Kidney (tissue), 13 donors: ENCODE measurements at regions not wholly inside any gene's neighbourhood (a gene's known extent, or its start where the extent isn't known, plus 50 kb on each side); places are given as distances from the start of the nearest gene placed in this dataset.

Experiments used
- DNase-seq, 5 donors: peaks; one replicate each; pipeline ENCODE4 v3.0.0-alpha.2; 2013 to 2020
- FAIRE-seq: peaks from 2 replicates; lab custom pipeline; 2012; peaks lifted over from hg19 to GRCh38; lab: Jason Lieb, UNC
- H3K27ac ChIP-seq, 2 donors: one replicate each; pipeline ENCODE4 v1.7.0; 2013; ENCODE audit warnings: low read depth in 2 of 2, low read length in 2 of 2, inconsistent platforms in 1 of 2
- H3K27me3 ChIP-seq: one replicate; pipeline ENCODE4 v1.7.1; 2013; ENCODE audit warnings: low read length, inconsistent platforms; ENCODE audit not compliant: control insufficient read depth, insufficient read depth
- H3K36me3 ChIP-seq, 3 donors: one replicate each; pipeline versions ENCODE4 v1.7.0 to v1.7.1; 2013; ENCODE audit warnings: low read length in 3 of 3, control low read depth in 1 of 3, inconsistent platforms in 1 of 3; ENCODE audit not compliant: insufficient read depth in 3 of 3, control insufficient read depth in 2 of 3
- H3K4me1 ChIP-seq, 3 donors: one replicate each; pipeline versions ENCODE4 v1.7.0 to v1.7.1; 2013; ENCODE audit warnings: low read length in 3 of 3, inconsistent platforms in 1 of 3, low read depth in 1 of 3; ENCODE audit not compliant: control insufficient read depth in 2 of 3, insufficient read depth in 2 of 3
- H3K4me3 ChIP-seq, 3 donors: one replicate each; pipeline versions ENCODE4 v1.7.0 to v1.8.1; 2013; ENCODE audit warnings: low read length in 3 of 3, control low read depth in 1 of 3, inconsistent platforms in 1 of 3
- H3K9ac ChIP-seq, 3 donors: one replicate each; pipeline versions ENCODE4 v1.7.0 to v1.7.1; 2013; ENCODE audit warnings: low read length in 3 of 3, control low read depth in 1 of 3, inconsistent platforms in 1 of 3
- H3K9me3 ChIP-seq, 3 donors: one replicate each; pipeline versions ENCODE4 v1.7.0 to v1.7.1; 2013; ENCODE audit warnings: low read length in 3 of 3, control low read depth in 1 of 3, inconsistent platforms in 1 of 3; ENCODE audit not compliant: control insufficient read depth in 2 of 3, insufficient read depth in 1 of 3
- intact Hi-C: fragments of 100-400 bp; cut with DNase I; formaldehyde crosslinking; loops from one replicate; pipeline ENCODE4 v1.11.1; 2022
- TF ChIP-seq, protein P1 (sequence below): IDR thresholded peaks from 3 replicates; pipeline ENCODE4 v1.5.1; 2012; ENCODE audit warnings: mild to moderate bottlenecking, moderate library complexity, borderline replicate concordance; ENCODE audit not compliant: insufficient read depth; ENCODE audit errors: extremely low read depth
- donor health status: control.
- donor health status: control.
- donor health status: control.
- donor health status: control.
- donor health status: control.
- donor health status: DM: yes; HTN: yes; CAD: no.
- donor health status: Normal renal cell carcinoma (clear cell type).

DNA sequence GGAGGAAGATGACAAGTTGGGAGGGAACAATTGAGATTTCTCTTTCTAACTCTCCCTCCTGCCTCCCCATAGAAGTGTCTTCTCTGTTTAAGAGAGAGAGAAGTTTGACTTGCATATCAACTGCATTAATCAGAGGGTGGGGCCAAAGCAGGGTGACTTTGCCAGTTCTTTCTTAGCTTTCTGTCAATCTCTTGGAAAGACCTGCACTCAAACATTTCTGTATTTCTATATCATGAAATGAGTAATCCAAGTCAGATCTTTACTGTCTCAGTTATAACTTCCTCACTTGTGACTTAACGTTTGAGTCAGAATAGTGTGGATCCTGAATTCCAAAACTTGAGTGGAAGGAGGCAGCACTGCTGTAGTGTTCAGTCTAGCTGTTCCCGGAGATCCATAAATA lies 180.8 kb upstream of the KCNK2 start:
- DNase-seq (no peak), FAIRE-seq (no peak)
- intact Hi-C loops, result no loop called here
- no peaks in the 10 kb centered on the region for H3K9me3 ChIP-seq
- H3K27me3 ChIP-seq, result no peaks in the 10 kb centered on the region
- no peaks in the 10 kb centered on the region for H3K4me1 ChIP-seq
- H3K27ac ChIP-seq, result no peak overlapping the region
- no peak overlapping the region for H3K4me3 ChIP-seq
- H3K36me3 ChIP-seq, result no peaks in the 10 kb centered on the region
- TF ChIP-seq, protein P1, sequence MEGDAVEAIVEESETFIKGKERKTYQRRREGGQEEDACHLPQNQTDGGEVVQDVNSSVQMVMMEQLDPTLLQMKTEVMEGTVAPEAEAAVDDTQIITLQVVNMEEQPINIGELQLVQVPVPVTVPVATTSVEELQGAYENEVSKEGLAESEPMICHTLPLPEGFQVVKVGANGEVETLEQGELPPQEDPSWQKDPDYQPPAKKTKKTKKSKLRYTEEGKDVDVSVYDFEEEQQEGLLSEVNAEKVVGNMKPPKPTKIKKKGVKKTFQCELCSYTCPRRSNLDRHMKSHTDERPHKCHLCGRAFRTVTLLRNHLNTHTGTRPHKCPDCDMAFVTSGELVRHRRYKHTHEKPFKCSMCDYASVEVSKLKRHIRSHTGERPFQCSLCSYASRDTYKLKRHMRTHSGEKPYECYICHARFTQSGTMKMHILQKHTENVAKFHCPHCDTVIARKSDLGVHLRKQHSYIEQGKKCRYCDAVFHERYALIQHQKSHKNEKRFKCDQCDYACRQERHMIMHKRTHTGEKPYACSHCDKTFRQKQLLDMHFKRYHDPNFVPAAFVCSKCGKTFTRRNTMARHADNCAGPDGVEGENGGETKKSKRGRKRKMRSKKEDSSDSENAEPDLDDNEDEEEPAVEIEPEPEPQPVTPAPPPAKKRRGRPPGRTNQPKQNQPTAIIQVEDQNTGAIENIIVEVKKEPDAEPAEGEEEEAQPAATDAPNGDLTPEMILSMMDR, result no peak
- H3K9ac ChIP-seq, result no peak overlapping the region

DNA sequence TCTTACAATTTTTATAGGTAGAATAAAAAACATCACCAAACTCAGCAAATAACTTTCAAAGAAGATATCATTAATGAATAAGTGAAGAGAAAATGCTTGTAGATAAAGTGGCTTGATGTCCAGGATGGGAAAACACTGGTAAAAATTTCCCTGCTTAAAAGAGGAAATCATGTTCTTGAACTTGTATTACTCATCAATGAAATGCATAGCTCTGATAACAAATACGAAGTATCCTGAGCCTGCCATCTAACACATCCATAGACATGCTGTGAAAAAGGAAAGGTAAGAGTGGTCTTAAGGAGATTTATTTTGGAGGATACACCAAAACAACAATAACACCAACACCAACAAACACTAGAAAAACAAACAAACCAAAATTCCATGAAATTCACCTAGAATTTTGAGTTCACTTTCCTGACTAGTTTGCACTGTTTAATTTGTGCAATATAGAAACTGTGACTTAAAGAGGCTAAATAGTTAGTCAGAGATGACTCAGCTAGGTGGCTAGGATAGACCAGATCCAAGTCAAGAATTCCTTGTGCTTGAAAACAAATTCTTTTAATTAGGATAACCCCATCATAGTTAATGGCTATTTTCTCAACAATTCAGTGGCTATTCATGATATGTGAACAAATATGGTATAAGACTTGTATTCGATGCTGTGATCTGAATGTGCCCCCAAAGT lies 179.8 kb upstream of the KCNK2 start:
- no peak overlapping the region for H3K4me3 ChIP-seq
- no peaks in the 10 kb centered on the region for H3K9me3 ChIP-seq
- no peak overlapping the region for H3K27ac ChIP-seq
- no peaks in the 10 kb centered on the region for H3K36me3 ChIP-seq
- no peak for DNase-seq
- no peaks in the 10 kb centered on the region for H3K4me1 ChIP-seq
- no peak overlapping the region for H3K9ac ChIP-seq
- TF ChIP-seq, protein P1, result no peak
- no peak for FAIRE-seq
- no peaks in the 10 kb centered on the region for H3K27me3 ChIP-seq
- intact Hi-C loops, result no loop called here

DNA sequence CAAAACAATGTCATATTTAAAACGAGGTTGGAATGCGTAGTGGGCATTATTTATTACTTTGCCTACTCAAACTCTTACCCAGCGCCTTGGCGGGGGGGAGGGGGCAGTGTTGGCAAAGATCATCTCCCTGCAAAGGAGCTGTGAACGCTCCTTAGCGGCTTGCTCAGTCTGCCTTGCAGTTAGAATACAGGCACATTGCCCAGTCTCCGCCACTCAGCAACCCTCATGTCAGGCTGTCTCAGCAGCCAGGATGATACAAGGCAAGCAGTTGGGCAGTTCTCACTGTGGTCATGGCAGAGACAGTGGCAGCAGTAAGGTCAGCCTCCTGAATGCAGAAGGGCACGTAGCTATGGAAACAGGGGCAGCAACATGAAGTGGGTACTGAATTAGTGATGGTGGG lies 170.4 kb upstream of the KCNK2 start:
- no peak for FAIRE-seq
- intact Hi-C loops, result no loop called here

More for the DNA sequence above, 170.4 kb upstream of the KCNK2 start:
- no peak overlapping the region for H3K4me3 ChIP-seq
- no peaks in the 10 kb centered on the region for H3K4me1 ChIP-seq
- no peaks in the 10 kb centered on the region for H3K27me3 ChIP-seq
- no peak overlapping the region for H3K27ac ChIP-seq
- H3K9me3 ChIP-seq, result no peaks in the 10 kb centered on the region
- DNase-seq, result no peak
- H3K9ac ChIP-seq, result no peak overlapping the region
- no peaks in the 10 kb centered on the region for H3K36me3 ChIP-seq
- TF ChIP-seq, protein P1, result no peak
